A549 (cell line): ENCODE measurements at regions not wholly inside any gene's neighbourhood (a gene's known extent, or its start where the extent isn't known, plus 50 kb on each side); places are given as distances from the start of the nearest gene placed in this dataset.

Source experiments
- ATAC-seq, 2 experiments: fragments of 200-7000 bp in 1 of 2; fragments of >200 bp in 1 of 2; cut with Nextera tagmentation in 1 of 2; cut with Tn5 transposase in 1 of 2; 3 replicates each; pipeline versions ENCODE4 v1.8.0 to v1.9.1; 2018 to 2020; ENCODE audit warnings: mild to moderate bottlenecking in 1 of 2, moderate library complexity in 1 of 2
- CTCF ChIA-PET: fragments of 300-600 bp; sonication (Branson Sonifier 250); formaldehyde crosslinking; extraction: SDS; loops from one replicate; lab custom pipeline; 2021; ENCODE audit warnings: antibody characterized with exemption, inconsistent platforms; lab: Yijun Ruan, JAX
- POLR2A ChIA-PET: fragments of 350-600 bp; formaldehyde crosslinking; extraction: SDS; loops from one replicate; lab custom pipeline; 2021; ENCODE audit warnings: antibody characterized with exemption, inconsistent platforms; lab: Yijun Ruan, JAX
- DNase-seq, 2 experiments: peaks; one replicate each; pipeline versions ENCODE4 v3.0.0 to v3.0.0-alpha.2; 2011 to 2016; ENCODE audit warnings: low read depth in 1 of 2, low spot score in 1 of 2
- FAIRE-seq: peaks from 2 replicates; lab custom pipeline; 2011; peaks lifted over from hg19 to GRCh38; lab: Jason Lieb, UNC
- H3K27ac ChIP-seq, 2 experiments: fragments of >200 bp; sonication (Bioruptor Twin); formaldehyde crosslinking; 3 replicates each; pipeline ENCODE4 v1.5.1; 2016 to 2017
- H3K4me1 ChIP-seq: fragments of >200 bp; sonication (Bioruptor Twin); formaldehyde crosslinking; 3 replicates; pipeline ENCODE4 v1.6.1; 2016
- H3K4me2 ChIP-seq: fragments of >200 bp; sonication (Bioruptor Twin); formaldehyde crosslinking; 3 replicates; pipeline ENCODE4 v1.6.1; 2016
- H3K4me3 ChIP-seq: fragments of >200 bp; sonication (Bioruptor Twin); formaldehyde crosslinking; 3 replicates; pipeline ENCODE4 v1.5.1; 2016
- H3K9me3 ChIP-seq: fragments of >200 bp; sonication (Bioruptor Twin); formaldehyde crosslinking; 3 replicates; pipeline ENCODE4 v1.6.1; 2016
- CBX8 ChIP-seq: fragments of 200-600 bp; sonication (generic); IDR thresholded peaks from 2 replicates; pipeline ENCODE4 v1.6.1; 2016
- CEBPB ChIP-seq, 2 experiments: fragments of >200 bp in 1 of 2; sonication (Bioruptor Twin) in 1 of 2; formaldehyde crosslinking in 1 of 2; IDR thresholded peaks; 2 replicates each; pipeline ENCODE4 v1.6.1; 2012 to 2016
- CHD2 ChIP-seq: fragments of 150-350 bp; IDR thresholded peaks from 2 replicates; pipeline ENCODE4 v1.6.1; 2014; ENCODE audit warnings: low read length; ENCODE audit not compliant: partially characterized antibody
- EHF ChIP-seq: fragments of 250-450 bp; sonication (Bioruptor Pico); IDR thresholded peaks from 2 replicates; pipeline ENCODE4 v1.5.0; 2020; ENCODE audit warnings: mild to moderate bottlenecking
- EHMT2 ChIP-seq: fragments of 200-600 bp; sonication (generic); IDR thresholded peaks from 2 replicates; pipeline ENCODE4 v1.6.1; 2016; ENCODE audit warnings: antibody characterized with exemption, low read depth, mild to moderate bottlenecking, moderate library complexity
- FOSL2 ChIP-seq, 2 experiments: fragments of 450-650 bp in 1 of 2; fragments of >200 bp in 1 of 2; sonication (Bioruptor Twin) in 1 of 2; formaldehyde crosslinking; IDR thresholded peaks; 2 replicates each; pipeline versions ENCODE4 v1.5.0 to v1.6.1; 2016 to 2020; ENCODE audit warnings: mild to moderate bottlenecking in 1 of 2, moderate library complexity in 1 of 2
- FOXS1 ChIP-seq: fragments of 250-450 bp; sonication (Bioruptor Pico); IDR thresholded peaks from 2 replicates; pipeline ENCODE4 v1.5.0; 2020; ENCODE audit warnings: mild to moderate bottlenecking, moderate library complexity
- HOXA7 ChIP-seq: fragments of 250-450 bp; sonication (Bioruptor Pico); IDR thresholded peaks from 2 replicates; pipeline ENCODE4 v1.5.0; 2020; ENCODE audit warnings: mild to moderate bottlenecking, moderate library complexity
- JUN ChIP-seq, 2 experiments: fragments of >200 bp; sonication (Bioruptor Twin); formaldehyde crosslinking; IDR thresholded peaks; 2 replicates in 1 of 2; 3 replicates in 1 of 2; pipeline ENCODE4 v1.6.1; 2016 to 2017
- KDM1A ChIP-seq: fragments of 200-600 bp; sonication (generic); IDR thresholded peaks from 2 replicates; pipeline ENCODE4 v1.6.1; 2016; ENCODE audit warnings: low read depth, mild to moderate bottlenecking
- KDM5A ChIP-seq: fragments of 200-600 bp; sonication (generic); IDR thresholded peaks from 2 replicates; pipeline ENCODE4 v1.6.1; 2016; ENCODE audit warnings: antibody characterized with exemption, mild to moderate bottlenecking
- MAFK ChIP-seq: fragments of 450-650 bp; IDR thresholded peaks from 2 replicates; pipeline ENCODE4 v1.6.1; 2014; ENCODE audit not compliant: partially characterized antibody
- PHF8 ChIP-seq: fragments of 200-600 bp; sonication (generic); IDR thresholded peaks from 2 replicates; pipeline ENCODE4 v1.6.1; 2016; ENCODE audit warnings: low read depth, mild to moderate bottlenecking, antibody characterized with exemption, moderate library complexity, borderline replicate concordance
- RAD21 ChIP-seq, 2 experiments: fragments of >200 bp in 1 of 2; sonication (Bioruptor Twin) in 1 of 2; formaldehyde crosslinking in 1 of 2; IDR thresholded peaks in 1 of 2; conservative IDR thresholded peaks in 1 of 2; 2 replicates in 1 of 2; 3 replicates in 1 of 2; pipeline ENCODE4 v1.6.1; 2012 to 2018; ENCODE audit warnings: inconsistent platforms in 1 of 2
- RARB ChIP-seq: fragments of 250-450 bp; sonication (Bioruptor Pico); IDR thresholded peaks from 2 replicates; pipeline ENCODE4 v1.8.0; 2021; ENCODE audit warnings: mild to moderate bottlenecking, moderate library complexity
- RFX5 ChIP-seq: fragments of 450-650 bp; IDR thresholded peaks from 2 replicates; pipeline ENCODE4 v1.7.1; 2014; ENCODE audit warnings: antibody characterized with exemption, mild to moderate bottlenecking, moderate library complexity
- TFCP2L1 ChIP-seq: fragments of 250-450 bp; sonication (Bioruptor Pico); IDR thresholded peaks from 2 replicates; pipeline ENCODE4 v1.5.0; 2021; ENCODE audit warnings: mild to moderate bottlenecking
- TP53 ChIP-seq: fragments of 250-450 bp; sonication (Bioruptor Pico); IDR thresholded peaks from 2 replicates; pipeline ENCODE4 v1.5.0; 2021; ENCODE audit warnings: mild to moderate bottlenecking, moderate library complexity
- ZNF302 ChIP-seq: fragments of 250-450 bp; sonication (Bioruptor Pico); IDR thresholded peaks from 2 replicates; pipeline ENCODE4 v1.9.0; 2021; ENCODE audit warnings: inconsistent platforms, mild to moderate bottlenecking, moderate library complexity
- WGBS: methylation state at CpG from one replicate; pipeline ENCODE4 v1.1.6; 2017; ENCODE audit errors: missing lambda C conversion rate; 5-methylcytosine and 5-hydroxymethylcytosine counted together
- TF ChIP-seq, protein P1 (sequence below): fragments of >200 bp; sonication (Bioruptor Twin); formaldehyde crosslinking; IDR thresholded peaks from 2 replicates; pipeline ENCODE4 v1.6.1; 2016
- TF ChIP-seq, protein P2 (sequence below): fragments of 250-450 bp; sonication (Bioruptor Pico); IDR thresholded peaks from 2 replicates; pipeline ENCODE4 v1.5.0; 2021; ENCODE audit warnings: mild to moderate bottlenecking, moderate library complexity, borderline replicate concordance
- TF ChIP-seq, protein P3 (sequence below): IDR thresholded peaks from 2 replicates; pipeline ENCODE4 v1.6.1; 2012; ENCODE audit warnings: low read depth, borderline replicate concordance
- TF ChIP-seq, protein P4 (sequence below): IDR thresholded peaks from 2 replicates; pipeline ENCODE4 v1.6.1; 2012

DNA sequence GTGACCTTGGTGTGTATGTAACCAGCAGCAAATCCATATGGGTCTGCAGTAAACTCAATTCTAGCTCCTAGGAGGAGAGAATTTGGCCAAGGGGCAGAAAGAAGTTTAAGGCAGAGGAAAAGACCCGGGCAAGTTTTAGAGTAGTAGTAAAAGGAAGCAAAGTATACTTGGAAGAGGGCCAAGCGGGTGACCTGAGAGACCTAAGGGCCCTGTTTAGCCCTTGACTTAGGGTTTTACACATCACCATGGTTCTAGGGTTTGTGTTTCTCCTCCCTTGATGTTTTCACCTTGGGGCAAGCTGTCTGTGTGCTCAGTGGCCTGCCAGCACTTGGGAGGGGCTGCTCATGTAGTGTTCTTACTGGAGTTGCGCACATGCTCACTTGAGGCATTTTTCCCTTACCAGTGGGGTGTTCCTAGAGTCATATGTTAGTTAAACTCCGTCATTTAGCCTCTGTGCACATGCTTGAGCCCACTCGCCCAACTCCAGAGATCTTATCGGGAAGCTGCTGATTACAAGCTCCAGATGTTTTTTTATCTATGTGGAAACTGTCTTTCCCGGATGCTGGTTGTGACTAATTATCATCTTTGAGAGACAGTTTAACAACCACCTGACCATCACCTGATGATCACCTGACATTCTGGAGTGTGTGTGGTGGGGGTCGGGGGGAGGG, 137.6 kb upstream of the PRSS1 start (continued):
- no peak for TF ChIP-seq FOSL2 (IDR thresholded peaks at IDR 0.05)
- TF ChIP-seq FOSL2 (CRISPR knock-in tag; IDR thresholded peaks at IDR 0.05): no peak
- no peak for TF ChIP-seq MAFK
- no peak for TF ChIP-seq KDM5A
- TF ChIP-seq ZNF302: no peak

DNA sequence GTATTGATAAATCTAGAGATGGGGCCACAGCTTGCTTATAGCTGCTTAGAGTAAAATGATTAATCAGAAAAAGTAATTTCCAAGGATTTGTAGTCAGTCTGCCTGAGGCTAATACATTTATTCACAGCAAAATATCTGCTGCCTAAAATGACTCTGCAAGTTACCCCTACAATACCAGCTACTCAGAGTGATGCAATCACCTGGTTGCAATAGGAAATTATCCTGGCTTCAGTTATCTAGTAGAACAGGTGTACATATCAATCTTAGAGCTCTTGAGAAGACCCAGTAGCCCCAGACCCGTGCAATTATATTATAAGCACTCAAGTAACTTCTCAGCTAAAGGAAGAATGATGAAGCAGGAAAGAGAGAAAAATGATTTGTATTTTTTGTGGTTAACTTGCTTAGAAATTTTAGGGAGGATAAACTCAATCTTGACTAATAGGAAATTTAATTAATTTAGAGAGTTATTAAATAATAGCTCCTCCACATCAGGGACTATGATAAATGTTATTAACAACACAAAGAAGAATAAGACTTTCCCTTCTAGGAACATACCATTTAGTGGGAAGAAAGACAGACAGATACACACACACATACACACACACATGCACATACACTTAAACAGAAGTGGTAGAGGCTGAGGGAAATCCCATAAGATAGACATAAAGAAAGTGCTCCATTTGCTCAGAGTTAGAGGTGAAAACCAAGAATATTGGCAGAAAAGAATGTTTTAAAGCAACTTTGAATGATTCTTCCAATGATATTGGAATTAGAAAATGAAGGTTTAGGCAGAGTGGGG, 140.4 kb upstream of the PRSS1 start:
- WGBS: 0% methylated on average over 1 of the region's 1 CpG
- H3K4me2 ChIP-seq: no peak overlapping the region
- POLR2A ChIA-PET: no interaction called here

DNA sequence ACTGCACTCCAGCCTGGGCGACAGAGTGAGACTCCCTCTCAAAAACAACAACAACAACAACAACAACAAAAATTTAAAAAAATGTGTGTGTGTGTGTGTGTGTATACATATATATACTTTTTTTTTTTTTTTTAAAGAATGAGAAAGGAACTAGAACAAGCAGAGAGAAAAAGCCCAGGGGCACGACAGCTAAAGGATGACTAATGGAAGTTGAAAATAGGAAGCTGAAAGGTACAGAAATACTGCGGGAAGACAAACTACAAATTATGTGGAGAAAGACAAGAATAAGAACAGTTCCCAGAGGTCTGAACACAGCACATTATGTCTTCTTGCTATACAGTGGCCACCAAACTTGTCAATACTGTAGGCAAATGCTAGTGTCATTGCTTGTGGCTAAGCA, 141.9 kb upstream of the PRSS1 start:
- CTCF ChIA-PET: interaction anchor here (0.8 to 4.7 kb wide), 6 partner anchors 14 to 203 kb away, joined by 3 to 28 read pairs (median 6); no protein-coding TSS in a partner anchor

More for the DNA sequence above, 140.4 kb upstream of the PRSS1 start:
- no peak overlapping the region for H3K27ac ChIP-seq
- FAIRE-seq (no peak), DNase-seq (no peak), ATAC-seq (no peak)
- H3K4me3 ChIP-seq: no peak overlapping the region
- no peaks in the 10 kb centered on the region for H3K9me3 ChIP-seq
- TF ChIP-seq TP53 (no peak), FOXS1 (CRISPR knock-in tag) (no peak), CHD2 (no peak)
- CTCF ChIA-PET: interaction anchor here (0.6 to 4.7 kb wide), 10 partner anchors 10 to 398 kb away, joined by 3 to 28 read pairs (median 4); no protein-coding TSS in a partner anchor
- no peaks in the 10 kb centered on the region for H3K4me1 ChIP-seq

More for the DNA sequence above, 141.9 kb upstream of the PRSS1 start:
- Histone ChIP-seq H3K4me1 (no peaks in the 10 kb centered on the region), H3K9me3 (no peaks in the 10 kb centered on the region), H3K4me2 (no peak overlapping the region), H3K4me3 (no peak overlapping the region), H3K27ac (no peak overlapping the region)
- TF ChIP-seq RARB: no peak
- TF ChIP-seq, protein P1, sequence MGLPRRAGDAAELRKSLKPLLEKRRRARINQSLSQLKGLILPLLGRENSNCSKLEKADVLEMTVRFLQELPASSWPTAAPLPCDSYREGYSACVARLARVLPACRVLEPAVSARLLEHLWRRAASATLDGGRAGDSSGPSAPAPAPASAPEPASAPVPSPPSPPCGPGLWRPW: no peak
- TF ChIP-seq, protein P2, sequence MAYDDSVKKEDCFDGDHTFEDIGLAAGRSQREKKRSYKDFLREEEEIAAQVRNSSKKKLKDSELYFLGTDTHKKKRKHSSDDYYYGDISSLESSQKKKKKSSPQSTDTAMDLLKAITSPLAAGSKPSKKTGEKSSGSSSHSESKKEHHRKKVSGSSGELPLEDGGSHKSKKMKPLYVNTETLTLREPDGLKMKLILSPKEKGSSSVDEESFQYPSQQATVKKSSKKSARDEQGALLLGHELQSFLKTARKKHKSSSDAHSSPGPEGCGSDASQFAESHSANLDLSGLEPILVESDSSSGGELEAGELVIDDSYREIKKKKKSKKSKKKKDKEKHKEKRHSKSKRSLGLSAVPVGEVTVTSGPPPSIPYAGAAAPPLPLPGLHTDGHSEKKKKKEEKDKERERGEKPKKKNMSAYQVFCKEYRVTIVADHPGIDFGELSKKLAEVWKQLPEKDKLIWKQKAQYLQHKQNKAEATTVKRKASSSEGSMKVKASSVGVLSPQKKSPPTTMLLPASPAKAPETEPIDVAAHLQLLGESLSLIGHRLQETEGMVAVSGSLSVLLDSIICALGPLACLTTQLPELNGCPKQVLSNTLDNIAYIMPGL (CRISPR knock-in tag): no peak
- TF ChIP-seq EHMT2: no peak
- no peak for TF ChIP-seq JUN (IDR thresholded peaks at IDR 0.05)
- no peak for TF ChIP-seq CBX8
- TF ChIP-seq, protein P3, sequence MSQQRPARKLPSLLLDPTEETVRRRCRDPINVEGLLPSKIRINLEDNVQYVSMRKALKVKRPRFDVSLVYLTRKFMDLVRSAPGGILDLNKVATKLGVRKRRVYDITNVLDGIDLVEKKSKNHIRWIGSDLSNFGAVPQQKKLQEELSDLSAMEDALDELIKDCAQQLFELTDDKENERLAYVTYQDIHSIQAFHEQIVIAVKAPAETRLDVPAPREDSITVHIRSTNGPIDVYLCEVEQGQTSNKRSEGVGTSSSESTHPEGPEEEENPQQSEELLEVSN: no peak
- TF ChIP-seq CEBPB (IDR thresholded peaks at IDR 0.05): no peak
- no peak for TF ChIP-seq RFX5
- no peak for TF ChIP-seq CHD2
- TF ChIP-seq, protein P4, sequence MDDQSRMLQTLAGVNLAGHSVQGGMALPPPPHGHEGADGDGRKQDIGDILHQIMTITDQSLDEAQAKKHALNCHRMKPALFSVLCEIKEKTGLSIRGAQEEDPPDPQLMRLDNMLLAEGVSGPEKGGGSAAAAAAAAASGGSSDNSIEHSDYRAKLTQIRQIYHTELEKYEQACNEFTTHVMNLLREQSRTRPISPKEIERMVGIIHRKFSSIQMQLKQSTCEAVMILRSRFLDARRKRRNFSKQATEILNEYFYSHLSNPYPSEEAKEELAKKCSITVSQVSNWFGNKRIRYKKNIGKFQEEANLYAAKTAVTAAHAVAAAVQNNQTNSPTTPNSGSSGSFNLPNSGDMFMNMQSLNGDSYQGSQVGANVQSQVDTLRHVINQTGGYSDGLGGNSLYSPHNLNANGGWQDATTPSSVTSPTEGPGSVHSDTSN: no peak
- no peak for TF ChIP-seq KDM5A
- no peak for TF ChIP-seq RAD21 (conservative IDR thresholded peaks at IDR 0.05 in 1 of 2, IDR thresholded peaks at IDR 0.05 in 1 of 2)
- no peak for TF ChIP-seq EHF
- no peak for TF ChIP-seq PHF8
- no peak for TF ChIP-seq TFCP2L1 (CRISPR knock-in tag)
- no peak for TF ChIP-seq KDM1A
- no peak for TF ChIP-seq HOXA7 (CRISPR knock-in tag)
- FAIRE-seq (no peak), DNase-seq (no peak), ATAC-seq (no peak)
- POLR2A ChIA-PET: no interaction called here
- WGBS: 33% methylated on average over 3 of the region's 3 CpGs
